H1 (cell line): ENCODE measurements at regions not wholly inside any gene's neighbourhood (a gene's known extent, or its start where the extent isn't known, plus 50 kb on each side); places are given as distances from the start of the nearest gene placed in this dataset.

Experiments used
- CTCF ChIA-PET: fragments of 300-600 bp; sonication (Branson Sonifier 250); formaldehyde crosslinking; loops from one replicate; lab custom pipeline; 2021; ENCODE audit not compliant: partially characterized antibody; lab: Charles Lee
- POLR2A ChIA-PET: fragments of 300-600 bp; sonication (Branson Sonifier 250); formaldehyde crosslinking; loops from one replicate; lab custom pipeline; 2021; ENCODE audit warnings: inconsistent platforms; ENCODE audit not compliant: partially characterized antibody; lab: Charles Lee
- DNase-seq, 2 experiments: peaks; one replicate each; pipeline versions ENCODE4 v3.0.0 to v3.0.0-alpha.2; 2010 to 2022; ENCODE audit warnings: low spot score in 2 of 2, low read depth in 1 of 2, mixed read lengths in 1 of 2
- FAIRE-seq: peaks from 2 replicates; lab custom pipeline; 2011; peaks lifted over from hg19 to GRCh38; lab: Jason Lieb, UNC
- H2AFZ ChIP-seq: 2 replicates; pipeline ENCODE4 v1.8.1; 2012; ENCODE audit warnings: low read length, inconsistent platforms
- H2AK5ac ChIP-seq: 2 replicates; pipeline ENCODE4 v1.6.1; 2013; ENCODE audit warnings: low read depth, low read length
- H2BK120ac ChIP-seq: replicated peaks from 2 replicates; pipeline ENCODE3; 2013; ENCODE audit warnings: low read depth, low read length, inconsistent platforms
- H2BK12ac ChIP-seq: 2 replicates; pipeline ENCODE4 v1.6.1; 2013; ENCODE audit warnings: low read depth, low read length
- H2BK15ac ChIP-seq: 2 replicates; pipeline ENCODE4 v1.6.1; 2013; ENCODE audit warnings: low read length
- H2BK20ac ChIP-seq: 2 replicates; pipeline ENCODE4 v1.6.1; 2013; ENCODE audit warnings: low read length
- H2BK5ac ChIP-seq: 2 replicates; pipeline ENCODE4 v1.6.1; 2013; ENCODE audit warnings: low read depth, low read length
- H3K14ac ChIP-seq: 2 replicates; pipeline ENCODE4 v1.6.1; 2013; ENCODE audit warnings: inconsistent platforms; ENCODE audit not compliant: insufficient read length
- H3K18ac ChIP-seq: 2 replicates; pipeline ENCODE4 v1.6.1; 2013; ENCODE audit warnings: low read length; ENCODE audit errors: extremely low read depth
- H3K23ac ChIP-seq: 2 replicates; pipeline ENCODE4 v1.6.1; 2013; ENCODE audit warnings: inconsistent platforms; ENCODE audit not compliant: insufficient read length
- H3K23me2 ChIP-seq: 2 replicates; pipeline ENCODE4 v1.6.1; 2013; ENCODE audit warnings: low read depth, low read length
- H3K27ac ChIP-seq: 2 replicates; pipeline ENCODE4 v1.6.1; 2011; ENCODE audit warnings: low read depth, low read length, inconsistent platforms
- H3K27me3 ChIP-seq, 4 experiments: replicated peaks in 1 of 4; 1 replicate in 1 of 4; 2 replicates in 3 of 4; pipeline versions ENCODE4 v1.6.1 to v1.8.1; 2011 to 2013; ENCODE audit warnings: low read length in 3 of 4, mild to moderate bottlenecking in 3 of 4, inconsistent platforms in 2 of 4, mixed read lengths in 2 of 4, moderate library complexity in 1 of 4; ENCODE audit not compliant: control insufficient read depth in 3 of 4, insufficient read depth in 3 of 4; ENCODE audit errors: extremely low read depth in 1 of 4
- H3K36me3 ChIP-seq, 4 experiments: 2 replicates each; pipeline versions ENCODE4 v1.6.1 to v1.8.1; 2011 to 2013; ENCODE audit warnings: mild to moderate bottlenecking in 4 of 4, low read length in 3 of 4, moderate library complexity in 2 of 4, control low read depth in 1 of 4, inconsistent platforms in 1 of 4; ENCODE audit not compliant: insufficient read depth in 4 of 4, control insufficient read depth in 2 of 4
- H3K4ac ChIP-seq: replicated peaks from 2 replicates; pipeline ENCODE3; 2013; ENCODE audit warnings: low read length, low read depth, mixed read lengths, inconsistent platforms; ENCODE audit not compliant: insufficient read length
- H3K4me1 ChIP-seq, 4 experiments: replicated peaks in 1 of 4; 1 replicate in 1 of 4; 2 replicates in 3 of 4; pipeline versions ENCODE4 v1.6.1 to v1.8.1; 2011 to 2013; ENCODE audit warnings: low read length in 3 of 4, inconsistent platforms in 2 of 4, mixed read lengths in 1 of 4; ENCODE audit not compliant: insufficient read depth in 4 of 4, control insufficient read depth in 3 of 4
- H3K4me2 ChIP-seq, 2 experiments: 2 replicates each; pipeline versions ENCODE4 v1.6.1 to v1.8.1; 2011 to 2013; ENCODE audit warnings: low read depth in 2 of 2, low read length in 2 of 2, control low read depth in 1 of 2, inconsistent platforms in 1 of 2, mild to moderate bottlenecking in 1 of 2; ENCODE audit not compliant: insufficient read depth in 1 of 2
- H3K4me3 ChIP-seq, 4 experiments: fragments of 200-600, 300-600 bp in 1 of 4; sonication (generic), shearing (Covaris generic), sonication (Bioruptor Twin) in 1 of 4; 2 replicates each; pipeline versions ENCODE4 v1.5.1 to v1.8.1; 2011 to 2016; ENCODE audit warnings: low read length in 4 of 4, low read depth in 3 of 4, control low read depth in 2 of 4, inconsistent platforms in 2 of 4, mild to moderate bottlenecking in 2 of 4, mixed read lengths in 1 of 4, moderate library complexity in 1 of 4; ENCODE audit not compliant: insufficient read depth in 2 of 4; ENCODE audit errors: extremely low read depth in 1 of 4
- H3K56ac ChIP-seq: replicated peaks from 2 replicates; pipeline ENCODE3; 2013; ENCODE audit warnings: low read depth, mild to moderate bottlenecking, mixed read lengths, low read length, inconsistent platforms; ENCODE audit not compliant: insufficient read length
- H3K79me1 ChIP-seq: 2 replicates; pipeline ENCODE4 v1.6.1; 2013; ENCODE audit warnings: low read depth, low read length, control low read depth
- H3K79me2 ChIP-seq, 2 experiments: 2 replicates each; pipeline versions ENCODE4 v1.6.1 to v1.8.1; 2012 to 2013; ENCODE audit warnings: low read length in 2 of 2, mild to moderate bottlenecking in 2 of 2, inconsistent platforms in 1 of 2; ENCODE audit not compliant: insufficient read depth in 2 of 2, control insufficient read depth in 1 of 2
- H3K9ac ChIP-seq, 4 experiments: replicated peaks in 1 of 4; 1 replicate in 1 of 4; 2 replicates in 3 of 4; pipeline versions ENCODE4 v1.6.1 to v1.8.1; 2011 to 2013; ENCODE audit warnings: low read depth in 3 of 4, low read length in 3 of 4, control low read depth in 2 of 4, mild to moderate bottlenecking in 2 of 4, moderate library complexity in 2 of 4, inconsistent platforms in 1 of 4; ENCODE audit errors: extremely low read depth in 1 of 4
- H3K9me3 ChIP-seq, 2 experiments: 2 replicates each; pipeline versions ENCODE4 v1.6.1 to v1.8.1; 2012 to 2013; ENCODE audit warnings: mild to moderate bottlenecking in 2 of 2, moderate library complexity in 2 of 2, control low read depth in 1 of 2, inconsistent platforms in 1 of 2, low read depth in 1 of 2, low read length in 1 of 2, mixed read lengths in 1 of 2; ENCODE audit not compliant: insufficient read depth in 2 of 2
- H4K20me1 ChIP-seq, 2 experiments: replicated peaks in 1 of 2; 2 replicates each; pipeline versions ENCODE3 to v1.8.1; 2011 to 2013; ENCODE audit warnings: inconsistent platforms in 2 of 2, low read length in 2 of 2, mild to moderate bottlenecking in 1 of 2; ENCODE audit not compliant: insufficient read depth in 2 of 2, control insufficient read depth in 1 of 2
- H4K5ac ChIP-seq: 2 replicates; pipeline ENCODE4 v1.6.1; 2013; ENCODE audit warnings: low read length, low read depth, mixed read lengths, inconsistent platforms; ENCODE audit not compliant: insufficient read length
- H4K8ac ChIP-seq: 2 replicates; pipeline ENCODE4 v1.8.0; 2013; ENCODE audit warnings: mild to moderate bottlenecking, moderate library complexity, low read length, inconsistent platforms; ENCODE audit not compliant: insufficient read depth; ENCODE audit errors: extremely low read depth
- H4K91ac ChIP-seq: replicated peaks from 2 replicates; pipeline ENCODE3; 2013; ENCODE audit warnings: low read length, mixed read lengths, inconsistent platforms; ENCODE audit not compliant: insufficient read length
- CREB1 ChIP-seq: IDR thresholded peaks from 2 replicates; pipeline ENCODE4 v1.6.1; 2012; ENCODE audit warnings: inconsistent platforms
- CTCF ChIP-seq, 3 experiments: IDR thresholded peaks; 1 replicate in 2 of 3; 2 replicates in 1 of 3; pipeline versions ENCODE4 v1.5.1 to v1.6.1; 2011; ENCODE audit warnings: low read length in 3 of 3, mild to moderate bottlenecking in 3 of 3, inconsistent platforms in 2 of 3, low read depth in 1 of 3, moderate library complexity in 1 of 3; ENCODE audit not compliant: insufficient read depth in 1 of 3; ENCODE audit errors: control extremely low read depth in 1 of 3
- JUN ChIP-seq: IDR thresholded peaks from 2 replicates; pipeline ENCODE4 v1.6.1; 2011; ENCODE audit warnings: low read depth, mild to moderate bottlenecking, improper control_type of control experiment, low read length
- MAFK ChIP-seq: IDR thresholded peaks from 2 replicates; pipeline ENCODE4 v1.6.1; 2012; ENCODE audit warnings: low read depth, mild to moderate bottlenecking, improper control_type of control experiment, low read length
- MAX ChIP-seq: IDR thresholded peaks from 2 replicates; pipeline ENCODE4 v1.6.1; 2012; ENCODE audit warnings: inconsistent platforms
- RFX5 ChIP-seq: IDR thresholded peaks from 2 replicates; pipeline ENCODE4 v1.6.1; 2011; ENCODE audit warnings: low read depth, low read length, improper control_type of control experiment, borderline replicate concordance
- SP4 ChIP-seq: IDR thresholded peaks from 2 replicates; pipeline ENCODE4 v1.6.1; 2012; ENCODE audit warnings: low read length, inconsistent platforms
- TAF1 ChIP-seq: IDR thresholded peaks from 2 replicates; pipeline ENCODE4 v1.6.1; 2011; ENCODE audit warnings: mild to moderate bottlenecking, low read depth, low read length
- WGBS, 2 experiments: shearing (Covaris generic) in 1 of 2; methylation state at CpG; one replicate each; pipeline versions ENCODE4 v1.1.6 to v1.1.7; 2013 to 2015; ENCODE audit warnings: low lambda C conversion rate in 2 of 2, mixed read lengths in 2 of 2, inconsistent platforms in 1 of 2, low coverage in 1 of 2, missing lambda C conversion rate in 1 of 2; ENCODE audit not compliant: insufficient replicate concordance in 2 of 2, insufficient coverage in 1 of 2, insufficient read length in 1 of 2; ENCODE audit errors: extremely low coverage in 1 of 2, missing lambda C conversion rate in 1 of 2; 5-methylcytosine and 5-hydroxymethylcytosine counted together

DNA sequence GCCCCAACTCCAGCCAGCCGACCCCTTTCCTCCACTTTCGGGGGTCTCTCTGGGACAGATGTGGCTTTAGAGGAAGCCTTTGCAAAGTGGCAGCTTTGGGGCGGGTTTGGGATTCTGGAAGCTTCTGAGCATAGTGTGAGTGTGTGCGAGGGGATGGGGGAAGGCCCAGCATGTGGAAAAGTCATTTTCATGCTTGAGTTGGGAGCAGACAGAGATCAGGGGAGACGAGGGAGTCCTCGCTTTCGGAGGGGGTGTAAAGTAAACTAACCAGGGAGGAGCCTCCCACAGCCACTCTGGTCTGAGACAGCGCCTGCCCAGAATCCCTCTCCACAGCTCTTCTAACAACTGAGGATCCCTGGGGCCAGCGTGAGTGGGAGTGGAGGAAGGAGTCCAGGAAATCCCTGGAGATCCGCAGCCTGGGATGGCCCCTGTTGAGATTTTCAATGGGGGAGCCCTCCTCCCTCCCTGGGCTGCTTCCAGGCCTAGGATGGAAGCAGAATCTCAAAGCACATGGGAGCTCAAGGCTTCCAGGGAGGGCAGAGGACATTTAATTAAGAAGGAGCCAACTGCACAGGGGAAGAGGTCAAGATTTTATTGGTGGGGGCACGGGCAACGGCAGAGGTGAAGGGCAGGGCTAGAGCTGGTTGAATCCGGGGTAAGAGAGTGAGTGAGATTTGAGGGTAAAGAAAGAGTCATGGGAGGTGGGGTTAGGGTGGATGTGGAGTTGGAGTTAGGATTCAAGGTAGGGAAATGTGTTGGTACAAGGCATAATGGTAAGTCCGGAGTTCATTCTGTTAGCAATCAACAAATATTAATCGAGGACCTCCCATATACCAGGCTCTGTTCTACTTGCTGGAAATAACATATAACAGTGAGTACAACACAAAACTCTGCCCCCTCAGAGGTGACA, 102.3 kb upstream of the FOXP4 start:
- POLR2A ChIA-PET = interaction anchor here (0.7 to 3.4 kb wide), 10 partner anchors 11 to 100 kb away, joined by 3 to 18 read pairs (median 4); no protein-coding TSS in a partner anchor
- peaks cover 5% of the 10 kb centered on the region for H3K23me2 ChIP-seq
- peak overlapping the region; percentile 96; the same call in 1 of the 2 replicates for H2BK12ac ChIP-seq
- H2BK120ac ChIP-seq = peak overlapping the region; percentile 39
- no peak for FAIRE-seq
- H3K79me1 ChIP-seq = no peaks in the 10 kb centered on the region
- peak in 1 of 2 experiments; percentile 75 for DNase-seq
- H4K8ac ChIP-seq = no peak overlapping the region
- peak overlapping the region in 2 of 4 experiments; percentile 29 to 46; a peak in 2 of 8 replicates for H3K4me3 ChIP-seq
- H3K14ac ChIP-seq = no peak overlapping the region
- H3K27me3 ChIP-seq = peaks cover 1 to 17% (median 12%) of the 10 kb centered on the region in 4 experiments
- H3K4me2 ChIP-seq = peak overlapping the region; percentile 59 to 69
- no peaks in the 10 kb centered on the region for H3K79me2 ChIP-seq
- no peak overlapping the region; the same call in 1 of the 2 replicates for H2BK5ac ChIP-seq
- WGBS, 2 experiments = 38% methylated on average over 15 of the region's 15 CpGs; no CpG with 5 or more reads in 1 of the 2 experiments
- peak overlapping the region; percentile 87 for H3K18ac ChIP-seq
- CTCF ChIA-PET = interaction anchor here (0.6 to 6.0 kb wide), 37 partner anchors 13 to 744 kb away, joined by 3 to 130 read pairs (median 7); no protein-coding TSS in a partner anchor
- H3K36me3 ChIP-seq = no peaks in the 10 kb centered on the region
- H2BK15ac ChIP-seq = peak overlapping the region; percentile 93; the same call in 1 of the 2 replicates
- peak overlapping the region; percentile 88 for H3K4ac ChIP-seq
- H3K56ac ChIP-seq = peak overlapping the region; percentile 32
- no peaks in the 10 kb centered on the region for H4K20me1 ChIP-seq
- no peak overlapping the region for H3K27ac ChIP-seq
- no peak overlapping the region for H3K9ac ChIP-seq
- H2AFZ ChIP-seq = 0 out of 2 replicates have a peak overlapping the region, but pooled peaks have one; percentile 64
- H4K5ac ChIP-seq = peak overlapping the region; percentile 27
- no peak overlapping the region for H3K23ac ChIP-seq
- 0 out of 2 replicates have a peak overlapping the region, but pooled peaks have one; percentile 72 for H2AK5ac ChIP-seq
- H2BK20ac ChIP-seq = peak overlapping the region; percentile 98
- H4K91ac ChIP-seq = peak overlapping the region; percentile 50
- no peaks in the 10 kb centered on the region for H3K9me3 ChIP-seq
- H3K4me1 ChIP-seq = peaks cover 10 to 24% (median 14%) of the 10 kb centered on the region in 4 experiments
- no peak for TF ChIP-seq MAFK
- TF ChIP-seq MAX = peak; percentile 27; the same call in 1 of the 2 replicates
- TF ChIP-seq TAF1 = no peak
- TF ChIP-seq CTCF (IDR thresholded peaks at IDR 0.05; ENCODE audit: control extremely low read depth in 1 of 3, insufficient read depth in 1 of 3, low read depth in 1 of 3, low read length in 3 of 3) = no peak
- no peak for TF ChIP-seq CREB1
- TF ChIP-seq JUN = no peak
- TF ChIP-seq RFX5 = no peak
- no peak for TF ChIP-seq SP4
